AG04450 (cell line): ENCODE measurements at regions not wholly inside any gene's neighbourhood (a gene's known extent, or its start where the extent isn't known, plus 50 kb on each side); places are given as distances from the start of the nearest gene placed in this dataset.

Source experiments
- CTCF ChIA-PET: fragments of 300-600, 350-600 bp; formaldehyde crosslinking; extraction: SDS; loops from one replicate; lab custom pipeline; 2022; ENCODE audit warnings: antibody characterized with exemption, inconsistent platforms; lab: Charles Lee
- POLR2A ChIA-PET: fragments of 350-600 bp; formaldehyde crosslinking; extraction: SDS; loops from one replicate; lab custom pipeline; 2021; ENCODE audit warnings: antibody characterized with exemption, inconsistent platforms; lab: Yijun Ruan, JAX
- DNase-seq: peaks from one replicate; pipeline ENCODE4 v3.0.0-alpha.2; 2011; ENCODE audit warnings: low read depth, low spot score
- H3K27ac ChIP-seq: one replicate; pipeline ENCODE4 v1.5.1; 2012; ENCODE audit warnings: low read depth, low read length, control low read depth
- H3K27me3 ChIP-seq: one replicate; pipeline ENCODE4 v1.6.0; 2012; ENCODE audit warnings: low read length; ENCODE audit not compliant: control insufficient read depth, insufficient read depth
- H3K4me3 ChIP-seq: 2 replicates; pipeline ENCODE4 v1.5.1; 2011; ENCODE audit warnings: mild to moderate bottlenecking, low read depth, low read length, control low read depth
- H3K9me3 ChIP-seq: 2 replicates; pipeline ENCODE4 v1.5.1; 2012; ENCODE audit warnings: low read length; ENCODE audit not compliant: control insufficient read depth, insufficient read depth
- TF ChIP-seq, protein P1 (sequence below): IDR thresholded peaks from 2 replicates; pipeline ENCODE4 v1.5.1; 2011; ENCODE audit warnings: low read depth, low read length, control low read depth, inconsistent platforms

DNA sequence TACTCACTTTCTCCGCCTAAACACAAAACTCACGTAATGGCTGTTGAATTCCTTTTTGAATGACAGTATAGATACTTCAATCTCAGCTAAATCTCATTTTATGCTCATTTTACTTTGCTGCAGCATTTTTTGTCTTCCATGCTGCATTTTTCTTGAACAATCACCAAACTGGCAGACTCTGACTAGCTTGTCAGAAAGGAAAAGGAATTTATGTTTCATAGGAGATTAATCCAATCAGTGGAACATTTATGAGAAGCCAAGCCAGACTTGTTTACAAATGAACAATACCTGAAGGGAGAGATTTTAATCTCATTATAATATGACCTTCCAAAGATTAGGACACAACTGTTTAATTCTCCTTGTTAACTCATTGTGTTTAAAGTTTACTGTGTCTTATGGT lies 1044.3 kb downstream of the DIAPH3 start:
- H3K27me3 ChIP-seq, result no peaks in the 10 kb centered on the region
- ChIA-PET CTCF (interaction anchor here (0.6 kb wide), 1 partner anchor 14 kb away, joined by 7 read pairs; no protein-coding TSS in a partner anchor), POLR2A (no interaction called here)
- no peak overlapping the region for H3K27ac ChIP-seq
- no peak overlapping the region for H3K4me3 ChIP-seq
- TF ChIP-seq, protein P1, sequence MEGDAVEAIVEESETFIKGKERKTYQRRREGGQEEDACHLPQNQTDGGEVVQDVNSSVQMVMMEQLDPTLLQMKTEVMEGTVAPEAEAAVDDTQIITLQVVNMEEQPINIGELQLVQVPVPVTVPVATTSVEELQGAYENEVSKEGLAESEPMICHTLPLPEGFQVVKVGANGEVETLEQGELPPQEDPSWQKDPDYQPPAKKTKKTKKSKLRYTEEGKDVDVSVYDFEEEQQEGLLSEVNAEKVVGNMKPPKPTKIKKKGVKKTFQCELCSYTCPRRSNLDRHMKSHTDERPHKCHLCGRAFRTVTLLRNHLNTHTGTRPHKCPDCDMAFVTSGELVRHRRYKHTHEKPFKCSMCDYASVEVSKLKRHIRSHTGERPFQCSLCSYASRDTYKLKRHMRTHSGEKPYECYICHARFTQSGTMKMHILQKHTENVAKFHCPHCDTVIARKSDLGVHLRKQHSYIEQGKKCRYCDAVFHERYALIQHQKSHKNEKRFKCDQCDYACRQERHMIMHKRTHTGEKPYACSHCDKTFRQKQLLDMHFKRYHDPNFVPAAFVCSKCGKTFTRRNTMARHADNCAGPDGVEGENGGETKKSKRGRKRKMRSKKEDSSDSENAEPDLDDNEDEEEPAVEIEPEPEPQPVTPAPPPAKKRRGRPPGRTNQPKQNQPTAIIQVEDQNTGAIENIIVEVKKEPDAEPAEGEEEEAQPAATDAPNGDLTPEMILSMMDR, result no peak
- DNase-seq, result no peak
- H3K9me3 ChIP-seq, result no peaks in the 10 kb centered on the region

DNA sequence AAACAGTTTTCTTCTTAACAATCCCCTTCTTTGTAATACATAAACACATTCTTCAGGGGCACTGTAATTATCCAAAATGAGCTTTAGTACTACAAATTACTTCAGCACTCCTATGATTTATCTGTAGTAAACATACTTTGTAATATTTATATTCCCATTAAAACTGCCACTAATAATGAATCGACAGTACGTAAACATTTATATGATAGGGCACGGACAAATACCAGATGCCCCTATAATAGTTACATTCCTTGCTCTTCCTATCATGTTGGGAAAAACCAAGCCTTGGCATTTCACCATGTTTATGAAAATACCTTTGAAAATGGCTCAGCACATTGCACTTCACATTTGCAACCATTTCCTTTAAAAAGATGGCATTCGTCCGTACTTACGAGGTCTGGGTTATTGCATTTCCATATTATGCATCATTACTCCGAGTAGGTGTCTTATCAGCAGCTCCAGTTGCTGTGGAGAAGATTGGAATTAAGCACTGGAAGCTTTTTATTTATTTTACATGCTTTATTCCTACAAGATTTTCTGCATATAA lies 1043.4 kb downstream of the DIAPH3 start:
- Histone ChIP-seq H3K9me3 (no peaks in the 10 kb centered on the region), H3K4me3 (no peak overlapping the region), H3K27ac (no peak overlapping the region), H3K27me3 (no peaks in the 10 kb centered on the region)
- ChIA-PET CTCF (no interaction called here), POLR2A (no interaction called here)
- TF ChIP-seq, protein P1, result no peak
- DNase-seq, result no peak

GRCh38 chr13:59121507-59121906 lies 1042.2 kb downstream of the DIAPH3 start:
- TF ChIP-seq, protein P1, result no peak
- no peak for DNase-seq
- ChIA-PET CTCF (interaction anchor here (0.7 kb wide), 1 partner anchor 270 kb away, joined by 4 read pairs; no protein-coding TSS in a partner anchor), POLR2A (interaction anchor here (0.7 kb wide), 1 partner anchor 35 kb away, joined by 10 read pairs; no protein-coding TSS in a partner anchor)
- H3K27ac ChIP-seq, result no peak overlapping the region
- no peaks in the 10 kb centered on the region for H3K27me3 ChIP-seq
- no peaks in the 10 kb centered on the region for H3K9me3 ChIP-seq
- H3K4me3 ChIP-seq, result no peak overlapping the region

GRCh38 chr13:59126474-59126873 lies 1037.3 kb downstream of the DIAPH3 start:
- no peak overlapping the region for H3K4me3 ChIP-seq
- ChIA-PET POLR2A (interaction anchor here (0.5 kb wide), 1 partner anchor 138 kb away, joined by 3 read pairs; no protein-coding TSS in a partner anchor), CTCF (no interaction called here)
- TF ChIP-seq, protein P1, result no peak
- no peaks in the 10 kb centered on the region for H3K9me3 ChIP-seq
- no peak overlapping the region for H3K27ac ChIP-seq
- H3K27me3 ChIP-seq, result no peaks in the 10 kb centered on the region
- no peak for DNase-seq

DNA sequence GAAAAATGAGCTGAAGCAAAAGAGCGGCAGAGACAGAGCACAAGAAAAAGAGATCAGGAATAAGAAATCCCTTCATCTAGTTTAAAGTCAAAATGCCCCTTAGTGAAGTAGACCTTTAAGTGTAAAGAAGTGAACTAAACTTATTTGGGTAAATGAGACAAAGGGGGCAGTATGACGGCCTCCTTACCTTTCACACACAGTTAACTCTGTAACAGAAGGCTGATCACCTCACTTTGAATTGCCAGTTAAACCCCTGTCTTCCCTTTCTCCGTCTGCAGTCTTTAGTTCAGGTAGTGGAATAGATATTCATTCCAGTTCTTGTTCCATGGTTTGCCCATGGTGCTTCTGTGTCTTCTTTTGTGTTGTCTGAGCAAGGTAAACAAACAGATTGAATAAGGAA lies 1029.8 kb downstream of the DIAPH3 start:
- Histone ChIP-seq H3K4me3 (no peak overlapping the region), H3K9me3 (no peaks in the 10 kb centered on the region), H3K27me3 (peaks cover 3% of the 10 kb centered on the region), H3K27ac (no peak overlapping the region)
- DNase-seq, result no peak
- TF ChIP-seq, protein P1, result no peak
- POLR2A ChIA-PET, result no interaction called here
- CTCF ChIA-PET, result no interaction called here
